Body of pancreas (tissue), 4 donors: ENCODE measurements at regions not wholly inside any gene's neighbourhood (a gene's known extent, or its start where the extent isn't known, plus 50 kb on each side); places are given as distances from the start of the nearest gene placed in this dataset.

Source experiments
- CTCF ChIP-seq, 7 experiments: fragments of 450-650 bp in 4 of 7; fragments of 200-600 bp in 3 of 7; sonication (generic) in 3 of 7; IDR thresholded peaks; one replicate each; pipeline ENCODE4 v1.5.1; 2016 to 2019; ENCODE audit warnings: antibody characterized with exemption in 7 of 7
- POLR2A ChIP-seq, 3 donors: fragments of 450-650 bp; IDR thresholded peaks; one replicate each; pipeline ENCODE4 v1.6.1; 2016; ENCODE audit warnings: antibody characterized with exemption in 3 of 3, mild to moderate bottlenecking in 2 of 3

GRCh38 chr5:142446960-142447279 is 122.1 kb upstream of the SPRY4 start:
- TF ChIP-seq CTCF (IDR thresholded peaks at IDR 0.05) (no peak), POLR2A (IDR thresholded peaks at IDR 0.05) (no peak)
